Hepatocyte (in vitro differentiated cells): ENCODE measurements at regions not wholly inside any gene's neighbourhood (a gene's known extent, or its start where the extent isn't known, plus 50 kb on each side); places are given as distances from the start of the nearest gene placed in this dataset.

Source experiments
- CTCF ChIP-seq: fragments of 200-600 bp; sonication (generic); IDR thresholded peaks from 2 replicates; pipeline ENCODE4 v1.5.1; 2016; ENCODE audit warnings: antibody characterized with exemption, mild to moderate bottlenecking; ENCODE audit not compliant: poor library complexity
- EZH2 ChIP-seq: fragments of 200-600 bp; sonication (generic); IDR thresholded peaks from 2 replicates; pipeline ENCODE4 v1.6.1; 2016; ENCODE audit warnings: antibody characterized with exemption, mild to moderate bottlenecking, borderline replicate concordance

- TF ChIP-seq CTCF: no peak
- TF ChIP-seq EZH2: no peak
Measured at GRCh38 chr1:237962985-237963384, 72.3 kb upstream of the ZP4 start.
